ENCODE measurements at regions not wholly inside any gene's neighbourhood (a gene's known extent, or its start where the extent isn't known, plus 50 kb on each side); places are given as distances from the start of the nearest gene placed in this dataset.

GRCh38 chr4:144421839-144422565, 224.0 kb upstream of the HHIP start:
- no peak for TF ChIP-seq POLR2A (IDR thresholded peaks at IDR 0.05)
- TF ChIP-seq, protein P1, sequence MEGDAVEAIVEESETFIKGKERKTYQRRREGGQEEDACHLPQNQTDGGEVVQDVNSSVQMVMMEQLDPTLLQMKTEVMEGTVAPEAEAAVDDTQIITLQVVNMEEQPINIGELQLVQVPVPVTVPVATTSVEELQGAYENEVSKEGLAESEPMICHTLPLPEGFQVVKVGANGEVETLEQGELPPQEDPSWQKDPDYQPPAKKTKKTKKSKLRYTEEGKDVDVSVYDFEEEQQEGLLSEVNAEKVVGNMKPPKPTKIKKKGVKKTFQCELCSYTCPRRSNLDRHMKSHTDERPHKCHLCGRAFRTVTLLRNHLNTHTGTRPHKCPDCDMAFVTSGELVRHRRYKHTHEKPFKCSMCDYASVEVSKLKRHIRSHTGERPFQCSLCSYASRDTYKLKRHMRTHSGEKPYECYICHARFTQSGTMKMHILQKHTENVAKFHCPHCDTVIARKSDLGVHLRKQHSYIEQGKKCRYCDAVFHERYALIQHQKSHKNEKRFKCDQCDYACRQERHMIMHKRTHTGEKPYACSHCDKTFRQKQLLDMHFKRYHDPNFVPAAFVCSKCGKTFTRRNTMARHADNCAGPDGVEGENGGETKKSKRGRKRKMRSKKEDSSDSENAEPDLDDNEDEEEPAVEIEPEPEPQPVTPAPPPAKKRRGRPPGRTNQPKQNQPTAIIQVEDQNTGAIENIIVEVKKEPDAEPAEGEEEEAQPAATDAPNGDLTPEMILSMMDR (IDR thresholded peaks at IDR 0.05), result no peak
- TF ChIP-seq EP300 (IDR thresholded peaks at IDR 0.05), result no peak

All from ovary (tissue), 3 donors.